Left lung (tissue), 4 donors: ENCODE measurements at regions not wholly inside any gene's neighbourhood (a gene's known extent, or its start where the extent isn't known, plus 50 kb on each side); places are given as distances from the start of the nearest gene placed in this dataset.
"Not testable (repeated sequence)": the region's sequence is repeated elsewhere in the genome, so short reads cannot be mapped to it uniquely, and the experiment has no call there.

Experiments used
- ATAC-seq: fragments of 200-7000 bp; cut with Tn5 transposase; one replicate; pipeline ENCODE4 v1.9.1; 2020; ENCODE audit warnings: moderate library complexity
- DNase-seq, 4 donors: peaks; one replicate each; pipeline ENCODE4 v3.0.0-alpha.2; 2013 to 2020
- H3K27ac ChIP-seq, 2 donors: fragments of 200-600 bp; sonication (generic) in 1 of 2; one replicate each; pipeline versions ENCODE4 v1.5.0 to v1.8.0; 2020 to 2021
- H3K27me3 ChIP-seq, 2 donors: fragments of 200-600 bp; sonication (generic) in 1 of 2; one replicate each; pipeline versions ENCODE4 v1.5.0 to v1.8.0; 2020 to 2021
- H3K36me3 ChIP-seq, 2 donors: fragments of 200-600 bp; sonication (generic) in 1 of 2; one replicate each; pipeline versions ENCODE4 v1.5.0 to v1.8.0; 2020 to 2021
- H3K4me1 ChIP-seq, 2 donors: fragments of 200-600 bp; one replicate each; pipeline ENCODE4 v1.8.0; 2021
- H3K4me3 ChIP-seq, 2 donors: fragments of 200-600 bp; sonication (generic) in 1 of 2; one replicate each; pipeline versions ENCODE4 v1.5.0 to v1.8.0; 2020 to 2021; ENCODE audit warnings: mild to moderate bottlenecking in 1 of 2
- H3K9me3 ChIP-seq, 2 donors: fragments of 200-600 bp; sonication (generic) in 1 of 2; one replicate each; pipeline versions ENCODE4 v1.5.0 to v1.8.0; 2020 to 2021
- CTCF ChIP-seq, 2 donors: fragments of 200-600 bp; sonication (generic) in 1 of 2; IDR thresholded peaks; one replicate each; pipeline versions ENCODE4 v1.5.0 to v1.8.0; 2021; ENCODE audit warnings: antibody characterized with exemption in 2 of 2
- intact Hi-C, 2 donors: fragments of 100-400 bp; cut with DNase I; formaldehyde crosslinking; loops; one replicate each; pipeline versions ENCODE4 v1.11.2 to v1.14.2; 2022
- donor health status: DM: no; HTN: yes; CAD: no.
- donor health status: DM: no; HTN: no; CAD: no.

GRCh38 chrX:143298663-143299241 is 218.5 kb downstream of the SPANXN3 start:
- Histone ChIP-seq H3K4me1 (no peaks in the 10 kb centered on the region), H3K36me3 (no peaks in the 10 kb centered on the region), H3K4me3 (no peak overlapping the region), H3K27me3 (no peaks in the 10 kb centered on the region), H3K27ac (no peak overlapping the region), H3K9me3 (peaks cover 3 to 5% of the 10 kb centered on the region in 2 donors)
- intact Hi-C loops: no loop called here
- DNase-seq (peak in 2 of 4 donors; percentile 15 to 32), ATAC-seq (no peak)
- no peak for TF ChIP-seq CTCF (IDR thresholded peaks at IDR 0.05)

- H3K4me3 ChIP-seq: no peak overlapping the region
- intact Hi-C loops: no loop called here
- no peaks in the 10 kb centered on the region for H3K4me1 ChIP-seq
- TF ChIP-seq CTCF (IDR thresholded peaks at IDR 0.05): no peak
- peaks cover 3 to 5% of the 10 kb centered on the region in 2 donors for H3K9me3 ChIP-seq
- no peaks in the 10 kb centered on the region for H3K27me3 ChIP-seq
- no peak overlapping the region for H3K27ac ChIP-seq
- H3K36me3 ChIP-seq: no peaks in the 10 kb centered on the region
- ATAC-seq (no peak), DNase-seq (no peak)
Measured at GRCh38 chrX:143296521-143296920, 220.8 kb downstream of the SPANXN3 start.

- Histone ChIP-seq H3K36me3 (no peaks in the 10 kb centered on the region), H3K4me3 (no peak overlapping the region), H3K27ac (no peak overlapping the region), H3K4me1 (no peaks in the 10 kb centered on the region), H3K9me3 (no peaks in the 10 kb centered on the region), H3K27me3 (no peaks in the 10 kb centered on the region)
- intact Hi-C loops: no loop called here
- TF ChIP-seq CTCF (IDR thresholded peaks at IDR 0.05): no peak
- ATAC-seq (no peak), DNase-seq (no peak)
Measured at GRCh38 chrX:143287236-143287635, 230.0 kb downstream of the SPANXN3 start.

- Histone ChIP-seq H3K4me3 (no peak overlapping the region), H3K9me3 (no peaks in the 10 kb centered on the region), H3K36me3 (no peaks in the 10 kb centered on the region), H3K4me1 (no peaks in the 10 kb centered on the region), H3K27me3 (no peaks in the 10 kb centered on the region), H3K27ac (no peak overlapping the region)
- TF ChIP-seq CTCF (IDR thresholded peaks at IDR 0.05): no peak
- ATAC-seq (no peak), DNase-seq (no peak)
- intact Hi-C loops: no loop called here
Measured at GRCh38 chrX:143270317-143270716, 244.6 kb downstream of the SPANXN4 start.

GRCh38 chrX:143244593-143244992 is 218.9 kb downstream of the SPANXN4 start:
- DNase-seq, H3K9me3 ChIP-seq, ATAC-seq, intact Hi-C loops, H3K4me3 ChIP-seq, H3K27me3 ChIP-seq, H3K36me3 ChIP-seq, H3K27ac ChIP-seq, H3K4me1 ChIP-seq: not testable (repeated sequence)

GRCh38 chrX:143240658-143241057 is 214.9 kb downstream of the SPANXN4 start:
- Histone ChIP-seq H3K4me1 (no peaks in the 10 kb centered on the region), H3K4me3 (no peak overlapping the region), H3K36me3 (no peaks in the 10 kb centered on the region), H3K9me3 (no peaks in the 10 kb centered on the region), H3K27me3 (no peaks in the 10 kb centered on the region), H3K27ac (no peak overlapping the region)
- ATAC-seq (no peak), DNase-seq (no peak)
- intact Hi-C loops: no loop called here
- no peak for TF ChIP-seq CTCF (IDR thresholded peaks at IDR 0.05)
